ENCODE measurements at regions not wholly inside any gene's neighbourhood (a gene's known extent, or its start where the extent isn't known, plus 50 kb on each side); places are given as distances from the start of the nearest gene placed in this dataset.

GRCh38 chr5:43839218-43839617, 236.2 kb downstream of the NNT start:
- TF ChIP-seq POLR2A (IDR thresholded peaks at IDR 0.05) (no peak), CTCF (IDR thresholded peaks at IDR 0.05) (no peak), POLR2AphosphoS5 (IDR thresholded peaks at IDR 0.05) (no peak), EP300 (IDR thresholded peaks at IDR 0.05) (no peak)

Data from stomach (tissue), 4 donors.